DND-41 (cell line): ENCODE measurements at regions not wholly inside any gene's neighbourhood (a gene's known extent, or its start where the extent isn't known, plus 50 kb on each side); places are given as distances from the start of the nearest gene placed in this dataset.

Experiments
- ATAC-seq: fragments of 200-7000 bp; cut with Tn5 transposase; 3 replicates; pipeline ENCODE4 v1.9.1; 2021; ENCODE audit warnings: low read depth; ENCODE audit not compliant: insufficient read depth
- DNase-seq: peaks from one replicate; pipeline ENCODE4 v3.0.0-alpha.2; 2020
- H2AFZ ChIP-seq: 2 replicates; pipeline ENCODE4 v1.6.0; 2012; ENCODE audit warnings: low read depth, low read length
- H3K27ac ChIP-seq: 2 replicates; pipeline ENCODE4 v1.5.1; 2012; ENCODE audit warnings: low read length, inconsistent platforms
- H3K27me3 ChIP-seq: fragments of 200-600 bp; sonication (generic); 2 replicates; pipeline ENCODE4 v1.6.0; 2012; ENCODE audit warnings: low read length, mild to moderate bottlenecking, inconsistent platforms; ENCODE audit not compliant: insufficient read depth, poor library complexity
- H3K36me3 ChIP-seq: 2 replicates; pipeline ENCODE4 v1.5.1; 2012; ENCODE audit warnings: low read length, inconsistent platforms; ENCODE audit not compliant: insufficient read depth
- H3K4me1 ChIP-seq: 2 replicates; pipeline ENCODE4 v1.5.1; 2012; ENCODE audit warnings: mild to moderate bottlenecking, low read length; ENCODE audit not compliant: insufficient read depth
- H3K4me2 ChIP-seq: 2 replicates; pipeline ENCODE4 v1.6.0; 2012; ENCODE audit warnings: mild to moderate bottlenecking, moderate library complexity, low read length, inconsistent platforms; ENCODE audit not compliant: insufficient read depth
- H3K4me3 ChIP-seq, 2 experiments: fragments of 200-600 bp in 1 of 2; shearing (Covaris generic) in 1 of 2; 2 replicates each; pipeline ENCODE4 v1.5.1; 2012 to 2016; ENCODE audit warnings: inconsistent platforms in 2 of 2, low read length in 2 of 2, mild to moderate bottlenecking in 2 of 2, low read depth in 1 of 2, moderate library complexity in 1 of 2
- H3K79me2 ChIP-seq: 2 replicates; pipeline ENCODE4 v1.6.0; 2012; ENCODE audit warnings: low read length, inconsistent platforms; ENCODE audit not compliant: insufficient read depth
- H3K9ac ChIP-seq: 2 replicates; pipeline ENCODE4 v1.6.0; 2012; ENCODE audit warnings: low read depth, mild to moderate bottlenecking, inconsistent platforms, low read length, moderate library complexity
- H3K9me3 ChIP-seq: 2 replicates; pipeline ENCODE4 v1.5.1; 2012; ENCODE audit warnings: low read length, moderate library complexity, mild to moderate bottlenecking, inconsistent platforms; ENCODE audit not compliant: insufficient read depth, severe bottlenecking
- H4K20me1 ChIP-seq: 2 replicates; pipeline ENCODE4 v1.6.0; 2012; ENCODE audit warnings: low read length; ENCODE audit not compliant: insufficient read depth
- CTCF ChIP-seq: IDR thresholded peaks from 2 replicates; pipeline ENCODE4 v1.5.1; 2012; ENCODE audit warnings: borderline replicate concordance, low read length, moderate library complexity, mild to moderate bottlenecking; ENCODE audit not compliant: poor library complexity, severe bottlenecking; ENCODE audit errors: extremely low read depth
- EZH2 ChIP-seq: IDR thresholded peaks from 3 replicates; pipeline ENCODE4 v1.6.1; 2012; ENCODE audit warnings: borderline replicate concordance, low read depth, mild to moderate bottlenecking, moderate library complexity, low read length, inconsistent platforms; ENCODE audit not compliant: severe bottlenecking

- no peak for ATAC-seq
- H3K9ac ChIP-seq = no peak overlapping the region
- no peaks in the 10 kb centered on the region for H3K36me3 ChIP-seq
- H3K27me3 ChIP-seq = no peaks in the 10 kb centered on the region
- no peaks in the 10 kb centered on the region for H3K79me2 ChIP-seq
- H3K4me3 ChIP-seq = no peak overlapping the region
- H3K9me3 ChIP-seq = no peaks in the 10 kb centered on the region
- H3K27ac ChIP-seq = no peak overlapping the region
- H3K4me1 ChIP-seq = no peaks in the 10 kb centered on the region
- no peaks in the 10 kb centered on the region for H4K20me1 ChIP-seq
- H2AFZ ChIP-seq = no peak overlapping the region
- DNase-seq = no peak
- H3K4me2 ChIP-seq = no peak overlapping the region
- no peak for TF ChIP-seq EZH2
- no peak for TF ChIP-seq CTCF
Observed at GRCh38 chr4:41318839-41319530, 62.3 kb downstream of the UCHL1 start.

- H3K9ac ChIP-seq = no peak overlapping the region
- H3K27me3 ChIP-seq = no peaks in the 10 kb centered on the region
- DNase-seq = no peak
- H3K9me3 ChIP-seq = no peaks in the 10 kb centered on the region
- no peak overlapping the region for H3K4me3 ChIP-seq
- no peak overlapping the region for H2AFZ ChIP-seq
- H3K27ac ChIP-seq = no peak overlapping the region
- TF ChIP-seq CTCF (no peak), EZH2 (no peak)
- no peaks in the 10 kb centered on the region for H3K4me1 ChIP-seq
- H3K36me3 ChIP-seq = no peaks in the 10 kb centered on the region
- no peaks in the 10 kb centered on the region for H3K79me2 ChIP-seq
- no peak overlapping the region for H3K4me2 ChIP-seq
- H4K20me1 ChIP-seq = no peaks in the 10 kb centered on the region
- no peak for ATAC-seq
Observed at GRCh38 chr4:41319553-41319952, 62.8 kb downstream of the UCHL1 start.

- no peak overlapping the region for H3K27ac ChIP-seq
- ATAC-seq = no peak
Observed at GRCh38 chr4:41320278-41320677, 63.5 kb downstream of the UCHL1 start.

More at GRCh38 chr4:41320278-41320677, 63.5 kb downstream of the UCHL1 start:
- no peak overlapping the region for H3K4me3 ChIP-seq
- no peaks in the 10 kb centered on the region for H3K4me1 ChIP-seq
- H4K20me1 ChIP-seq = no peaks in the 10 kb centered on the region
- no peak for DNase-seq
- H3K36me3 ChIP-seq = no peaks in the 10 kb centered on the region
- H3K27me3 ChIP-seq = no peaks in the 10 kb centered on the region
- H3K79me2 ChIP-seq = no peaks in the 10 kb centered on the region
- no peak overlapping the region for H3K9ac ChIP-seq
- H2AFZ ChIP-seq = no peak overlapping the region
- no peak overlapping the region for H3K4me2 ChIP-seq
- TF ChIP-seq CTCF (no peak), EZH2 (no peak)
- H3K9me3 ChIP-seq = no peaks in the 10 kb centered on the region
